H9 (cell line): ENCODE measurements at regions not wholly inside any gene's neighbourhood (a gene's known extent, or its start where the extent isn't known, plus 50 kb on each side); places are given as distances from the start of the nearest gene placed in this dataset.

ENCODE experiments used
- DNase-seq: peaks from one replicate; pipeline ENCODE4 v3.0.0-alpha.2; 2017
- H2AFZ ChIP-seq: one replicate; pipeline ENCODE4 v1.6.1; 2013; ENCODE audit warnings: mild to moderate bottlenecking, low read length, control low read depth, moderate library complexity
- H2AK5ac ChIP-seq: 2 replicates; pipeline ENCODE4 v1.6.1; 2013; ENCODE audit warnings: low read length, control low read depth, mixed read lengths; ENCODE audit not compliant: insufficient read length
- H2BK120ac ChIP-seq: one replicate; pipeline ENCODE4 v1.6.1; 2013; ENCODE audit warnings: low read depth, mild to moderate bottlenecking, low read length, control low read depth, inconsistent platforms; ENCODE audit not compliant: poor library complexity, severe bottlenecking
- H2BK12ac ChIP-seq: 2 replicates; pipeline ENCODE4 v1.6.1; 2013; ENCODE audit warnings: low read length, control low read depth, mixed read lengths, low read depth; ENCODE audit not compliant: insufficient read length
- H2BK15ac ChIP-seq: 2 replicates; pipeline ENCODE4 v1.6.1; 2013; ENCODE audit warnings: low read depth, low read length, control low read depth
- H2BK20ac ChIP-seq: one replicate; pipeline ENCODE4 v1.6.1; 2013; ENCODE audit warnings: low read depth, mild to moderate bottlenecking, low read length, control low read depth, inconsistent platforms; ENCODE audit not compliant: poor library complexity, severe bottlenecking
- H2BK5ac ChIP-seq: 2 replicates; pipeline ENCODE4 v1.6.1; 2013; ENCODE audit warnings: low read length, control low read depth, mixed read lengths; ENCODE audit not compliant: insufficient read length
- H3K14ac ChIP-seq: 2 replicates; pipeline ENCODE4 v1.6.1; 2013; ENCODE audit warnings: low read length, control low read depth; ENCODE audit not compliant: insufficient read depth
- H3K18ac ChIP-seq: 2 replicates; pipeline ENCODE4 v1.6.1; 2013; ENCODE audit warnings: low read depth, mild to moderate bottlenecking, mixed read lengths, low read length, control low read depth; ENCODE audit not compliant: insufficient read length
- H3K23ac ChIP-seq: 2 replicates; pipeline ENCODE4 v1.6.1; 2013; ENCODE audit warnings: low read length, control low read depth, mixed read lengths, low read depth; ENCODE audit not compliant: insufficient read length
- H3K23me2 ChIP-seq: 2 replicates; pipeline ENCODE4 v1.6.1; 2013; ENCODE audit warnings: low read depth, mild to moderate bottlenecking, mixed read lengths, low read length, control low read depth; ENCODE audit not compliant: insufficient read length, poor library complexity, severe bottlenecking
- H3K27ac ChIP-seq: 2 replicates; pipeline ENCODE4 v1.5.1; 2013; ENCODE audit warnings: low read length, control low read depth, mixed read lengths, low read depth; ENCODE audit not compliant: insufficient read length
- H3K27me3 ChIP-seq: 2 replicates; pipeline ENCODE4 v1.6.1; 2013; ENCODE audit warnings: low read length, control low read depth, inconsistent platforms; ENCODE audit not compliant: insufficient read depth
- H3K4ac ChIP-seq: 2 replicates; pipeline ENCODE4 v1.6.1; 2013; ENCODE audit warnings: low read depth, mild to moderate bottlenecking, control low read depth, inconsistent platforms, low read length, moderate library complexity
- H3K4me1 ChIP-seq: 2 replicates; pipeline ENCODE4 v1.6.1; 2013; ENCODE audit warnings: low read length, control low read depth, inconsistent platforms; ENCODE audit not compliant: insufficient read depth
- H3K4me2 ChIP-seq: 2 replicates; pipeline ENCODE4 v1.6.1; 2013; ENCODE audit warnings: low read length, control low read depth, mixed read lengths; ENCODE audit not compliant: insufficient read length, insufficient read depth
- H3K56ac ChIP-seq: 2 replicates; pipeline ENCODE4 v1.6.1; 2013; ENCODE audit warnings: low read depth, mild to moderate bottlenecking, mixed read lengths, low read length, control low read depth; ENCODE audit not compliant: insufficient read length
- H3K79me1 ChIP-seq: 2 replicates; pipeline ENCODE4 v1.6.1; 2013; ENCODE audit warnings: low read depth, mild to moderate bottlenecking, moderate library complexity, low read length, control low read depth, inconsistent platforms; ENCODE audit not compliant: insufficient read depth, poor library complexity, severe bottlenecking
- H3K79me2 ChIP-seq: 2 replicates; pipeline ENCODE4 v1.6.1; 2013; ENCODE audit warnings: low read length, control low read depth, inconsistent platforms; ENCODE audit not compliant: insufficient read depth
- H3K9ac ChIP-seq: 2 replicates; pipeline ENCODE4 v1.6.1; 2013; ENCODE audit warnings: low read length, control low read depth, mixed read lengths; ENCODE audit not compliant: insufficient read length; ENCODE audit errors: extremely low read depth
- H3K9me3 ChIP-seq: one replicate; pipeline ENCODE4 v1.6.1; 2013; ENCODE audit warnings: low read depth, low read length, inconsistent platforms; ENCODE audit not compliant: control insufficient read depth
- H3T11ph ChIP-seq: one replicate; pipeline ENCODE4 v1.6.1; 2013; ENCODE audit warnings: mild to moderate bottlenecking, low read length, control low read depth, inconsistent platforms
- H4K20me1 ChIP-seq: one replicate; pipeline ENCODE4 v1.6.1; 2013; ENCODE audit not compliant: control insufficient read depth, insufficient read length, insufficient read depth
- H4K5ac ChIP-seq: 2 replicates; pipeline ENCODE4 v1.6.1; 2013; ENCODE audit warnings: low read depth, mild to moderate bottlenecking, mixed read lengths, low read length, control low read depth; ENCODE audit not compliant: insufficient read length
- H4K8ac ChIP-seq: replicated peaks from 2 replicates; pipeline ENCODE4 v1.6.1; 2013; ENCODE audit warnings: low read length, control low read depth, mixed read lengths, low read depth; ENCODE audit not compliant: insufficient read length
- H4K91ac ChIP-seq: 2 replicates; pipeline ENCODE4 v1.6.1; 2013; ENCODE audit warnings: low read depth, mild to moderate bottlenecking, moderate library complexity, mixed read lengths, low read length, control low read depth; ENCODE audit not compliant: insufficient read length
- H3K27ac Mint-ChIP-seq, 3 experiments: 2 replicates in 2 of 3; 3 replicates in 1 of 3; pipeline ENCODE4 v1.8.0; 2020 to 2021; ENCODE audit warnings: mixed read lengths in 3 of 3, mild to moderate bottlenecking in 1 of 3, moderate library complexity in 1 of 3
- H3K27me3 Mint-ChIP-seq: 2 replicates; pipeline ENCODE4 v1.8.0; 2021; ENCODE audit warnings: low read depth, mild to moderate bottlenecking, moderate library complexity, mixed read lengths
- H3K36me3 Mint-ChIP-seq, 3 experiments: 2 replicates in 2 of 3; 3 replicates in 1 of 3; pipeline ENCODE4 v1.8.0; 2020 to 2021; ENCODE audit warnings: low read depth in 3 of 3, mixed read lengths in 3 of 3; ENCODE audit not compliant: insufficient read depth in 1 of 3
- H3K4me1 Mint-ChIP-seq, 2 experiments: 2 replicates each; pipeline ENCODE4 v1.8.0; 2020; ENCODE audit warnings: mixed read lengths in 2 of 2
- H3K4me3 Mint-ChIP-seq, 2 experiments: 2 replicates in 1 of 2; 3 replicates in 1 of 2; pipeline ENCODE4 v1.8.0; 2020 to 2021; ENCODE audit warnings: mild to moderate bottlenecking in 2 of 2, mixed read lengths in 2 of 2, moderate library complexity in 1 of 2
- H3K9me3 Mint-ChIP-seq, 2 experiments: 2 replicates in 1 of 2; 3 replicates in 1 of 2; pipeline ENCODE4 v1.8.0; 2020; ENCODE audit warnings: mild to moderate bottlenecking in 2 of 2, mixed read lengths in 2 of 2, moderate library complexity in 1 of 2
- WGBS: extraction: QIAGEN DNeasy Blood & Tissue Kit; methylation state at CpG from one replicate; pipeline ENCODE4 v1.1.7; 2013; ENCODE audit warnings: missing lambda C conversion rate, low lambda C conversion rate, mixed read lengths; ENCODE audit not compliant: insufficient read length; ENCODE audit errors: extremely low coverage; 5-methylcytosine and 5-hydroxymethylcytosine counted together
- TF ChIP-seq, protein P1 (sequence below): fragments of 200-600 bp; sonication (generic); conservative IDR thresholded peaks from 3 replicates; pipeline ENCODE4 v1.8.0; 2021; ENCODE audit warnings: antibody characterized with exemption, mild to moderate bottlenecking

DNA sequence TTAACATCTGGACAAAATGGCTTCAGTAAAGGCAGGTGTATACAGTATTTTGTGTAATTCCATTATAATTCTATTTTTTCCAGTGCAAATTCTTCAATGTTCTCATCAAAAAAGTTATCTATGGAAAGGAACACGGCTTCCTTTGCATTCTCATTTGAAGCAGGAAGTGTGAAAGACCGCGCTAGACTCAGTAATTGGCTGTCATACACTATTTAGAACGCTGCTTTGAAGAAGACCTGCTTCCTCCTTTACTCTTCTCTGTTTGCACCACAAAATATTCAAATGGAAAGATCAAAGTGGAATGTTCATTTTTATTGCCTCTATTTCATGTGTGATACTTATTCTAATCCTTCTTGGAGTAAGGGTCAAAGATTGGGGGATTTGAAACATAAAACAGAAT is 883.7 kb downstream of the TSN start:
- no peak overlapping the region for H3K4me2 ChIP-seq
- H3K27ac Mint-ChIP-seq = no peak overlapping the region
- H2AK5ac ChIP-seq = no peak overlapping the region
- no peak overlapping the region for H3K9ac ChIP-seq
- H3K9me3 ChIP-seq = no peaks in the 10 kb centered on the region
- H3K14ac ChIP-seq = no peak overlapping the region
- no peaks in the 10 kb centered on the region for H3K79me2 ChIP-seq
- DNase-seq = no peak
- no peak overlapping the region for H3K4me3 Mint-ChIP-seq
- no peak overlapping the region for H2BK12ac ChIP-seq
- H4K20me1 ChIP-seq = no peaks in the 10 kb centered on the region
- H3K79me1 ChIP-seq = no peaks in the 10 kb centered on the region
- no CpG with 5 or more reads among the region's 4 CpGs for WGBS
- H3T11ph ChIP-seq = no peak overlapping the region
- no peak overlapping the region for H2BK120ac ChIP-seq
- no peak overlapping the region for H2BK20ac ChIP-seq
- no peaks in the 10 kb centered on the region for H3K9me3 Mint-ChIP-seq
- no peaks in the 10 kb centered on the region for H3K27me3 ChIP-seq
- no peaks in the 10 kb centered on the region; a peak in 2 of 7 replicates for H3K36me3 Mint-ChIP-seq
- no peak overlapping the region for H4K5ac ChIP-seq
- no peak overlapping the region for H4K8ac ChIP-seq
- no peak overlapping the region for H2BK5ac ChIP-seq
- no peak overlapping the region for H3K23ac ChIP-seq
- H4K91ac ChIP-seq = no peak overlapping the region
- no peaks in the 10 kb centered on the region for H3K4me1 ChIP-seq
- no peak overlapping the region for H2BK15ac ChIP-seq
- H3K4me1 Mint-ChIP-seq = peaks cover 0 to 2% of the 10 kb centered on the region in 2 experiments; a peak in 1 of 4 replicates
- H2AFZ ChIP-seq = no peak overlapping the region
- no peak overlapping the region for H3K4ac ChIP-seq
- no peaks in the 10 kb centered on the region for H3K23me2 ChIP-seq
- no peak overlapping the region for H3K18ac ChIP-seq
- H3K27ac ChIP-seq = no peak overlapping the region
- H3K27me3 Mint-ChIP-seq = no peaks in the 10 kb centered on the region
- no peak overlapping the region for H3K56ac ChIP-seq
- TF ChIP-seq, protein P1, sequence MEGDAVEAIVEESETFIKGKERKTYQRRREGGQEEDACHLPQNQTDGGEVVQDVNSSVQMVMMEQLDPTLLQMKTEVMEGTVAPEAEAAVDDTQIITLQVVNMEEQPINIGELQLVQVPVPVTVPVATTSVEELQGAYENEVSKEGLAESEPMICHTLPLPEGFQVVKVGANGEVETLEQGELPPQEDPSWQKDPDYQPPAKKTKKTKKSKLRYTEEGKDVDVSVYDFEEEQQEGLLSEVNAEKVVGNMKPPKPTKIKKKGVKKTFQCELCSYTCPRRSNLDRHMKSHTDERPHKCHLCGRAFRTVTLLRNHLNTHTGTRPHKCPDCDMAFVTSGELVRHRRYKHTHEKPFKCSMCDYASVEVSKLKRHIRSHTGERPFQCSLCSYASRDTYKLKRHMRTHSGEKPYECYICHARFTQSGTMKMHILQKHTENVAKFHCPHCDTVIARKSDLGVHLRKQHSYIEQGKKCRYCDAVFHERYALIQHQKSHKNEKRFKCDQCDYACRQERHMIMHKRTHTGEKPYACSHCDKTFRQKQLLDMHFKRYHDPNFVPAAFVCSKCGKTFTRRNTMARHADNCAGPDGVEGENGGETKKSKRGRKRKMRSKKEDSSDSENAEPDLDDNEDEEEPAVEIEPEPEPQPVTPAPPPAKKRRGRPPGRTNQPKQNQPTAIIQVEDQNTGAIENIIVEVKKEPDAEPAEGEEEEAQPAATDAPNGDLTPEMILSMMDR = no peak
